Gastroesophageal sphincter (tissue), 3 donors: ENCODE measurements at regions not wholly inside any gene's neighbourhood (a gene's known extent, or its start where the extent isn't known, plus 50 kb on each side); places are given as distances from the start of the nearest gene placed in this dataset.

Experiments used
- POLR2AphosphoS5 ChIP-seq: sonication (generic); formaldehyde crosslinking; IDR thresholded peaks from one replicate; pipeline ENCODE4 v1.6.1; 2017; ENCODE audit warnings: antibody characterized with exemption
- TF ChIP-seq, protein P1 (sequence below), 4 experiments: fragments of 200-600 bp in 2 of 4; fragments of 450-650 bp in 2 of 4; sonication (generic) in 1 of 4; IDR thresholded peaks; one replicate each; pipeline ENCODE4 v1.5.1; 2017 to 2019; ENCODE audit warnings: antibody characterized with exemption in 4 of 4, mild to moderate bottlenecking in 2 of 4, moderate library complexity in 2 of 4

DNA sequence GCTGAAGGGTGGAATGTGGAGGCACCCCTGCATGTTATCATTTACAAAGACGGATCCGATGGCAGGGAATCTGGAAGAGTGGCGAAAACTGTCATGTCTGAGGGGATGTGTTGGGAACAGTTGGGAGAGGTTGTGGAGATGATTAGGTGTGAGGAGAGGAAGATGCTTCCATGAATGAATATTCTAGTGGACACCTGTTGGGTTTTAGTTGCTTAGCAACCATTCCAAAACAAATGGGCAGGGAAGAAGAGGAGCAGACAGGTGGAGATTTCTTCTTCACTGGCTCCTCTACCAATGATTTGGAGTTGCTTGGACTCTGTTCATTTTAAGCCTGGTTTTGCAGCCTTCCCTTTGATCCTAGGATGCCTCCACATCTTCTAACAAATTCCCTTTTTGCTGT lies 465.3 kb upstream of the CLINT1 start:
- TF ChIP-seq, protein P1, sequence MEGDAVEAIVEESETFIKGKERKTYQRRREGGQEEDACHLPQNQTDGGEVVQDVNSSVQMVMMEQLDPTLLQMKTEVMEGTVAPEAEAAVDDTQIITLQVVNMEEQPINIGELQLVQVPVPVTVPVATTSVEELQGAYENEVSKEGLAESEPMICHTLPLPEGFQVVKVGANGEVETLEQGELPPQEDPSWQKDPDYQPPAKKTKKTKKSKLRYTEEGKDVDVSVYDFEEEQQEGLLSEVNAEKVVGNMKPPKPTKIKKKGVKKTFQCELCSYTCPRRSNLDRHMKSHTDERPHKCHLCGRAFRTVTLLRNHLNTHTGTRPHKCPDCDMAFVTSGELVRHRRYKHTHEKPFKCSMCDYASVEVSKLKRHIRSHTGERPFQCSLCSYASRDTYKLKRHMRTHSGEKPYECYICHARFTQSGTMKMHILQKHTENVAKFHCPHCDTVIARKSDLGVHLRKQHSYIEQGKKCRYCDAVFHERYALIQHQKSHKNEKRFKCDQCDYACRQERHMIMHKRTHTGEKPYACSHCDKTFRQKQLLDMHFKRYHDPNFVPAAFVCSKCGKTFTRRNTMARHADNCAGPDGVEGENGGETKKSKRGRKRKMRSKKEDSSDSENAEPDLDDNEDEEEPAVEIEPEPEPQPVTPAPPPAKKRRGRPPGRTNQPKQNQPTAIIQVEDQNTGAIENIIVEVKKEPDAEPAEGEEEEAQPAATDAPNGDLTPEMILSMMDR (IDR thresholded peaks at IDR 0.05): no peak
- TF ChIP-seq POLR2AphosphoS5: no peak
